Small intestine (tissue), 7 donors: ENCODE measurements at regions not wholly inside any gene's neighbourhood (a gene's known extent, or its start where the extent isn't known, plus 50 kb on each side); places are given as distances from the start of the nearest gene placed in this dataset.

Experiments used
- DNase-seq, 2 donors: peaks; one replicate each; pipeline versions ENCODE4 v3.0.0 to v3.0.0-alpha.2; 2013
- FAIRE-seq: peaks from 2 replicates; lab custom pipeline; 2012; peaks lifted over from hg19 to GRCh38; lab: Jason Lieb, UNC
- H3K27ac ChIP-seq, 3 donors: one replicate each; pipeline ENCODE4 v1.5.1; 2013; ENCODE audit warnings: low read length in 2 of 3, mild to moderate bottlenecking in 2 of 3, control low read depth in 1 of 3, inconsistent platforms in 1 of 3, low read depth in 1 of 3, moderate library complexity in 1 of 3
- H3K27me3 ChIP-seq, 3 donors: one replicate each; pipeline ENCODE4 v1.6.1; 2013; ENCODE audit warnings: low read length in 3 of 3, inconsistent platforms in 1 of 3; ENCODE audit not compliant: control insufficient read depth in 3 of 3, insufficient read depth in 3 of 3
- H3K36me3 ChIP-seq, 3 donors: one replicate each; pipeline ENCODE4 v1.6.1; 2013; ENCODE audit warnings: low read length in 3 of 3, inconsistent platforms in 1 of 3, low read depth in 1 of 3, mild to moderate bottlenecking in 1 of 3, moderate library complexity in 1 of 3; ENCODE audit not compliant: control insufficient read depth in 3 of 3, insufficient read depth in 2 of 3
- H3K4me1 ChIP-seq, 3 donors: one replicate each; pipeline ENCODE4 v1.6.1; 2013; ENCODE audit warnings: low read length in 2 of 3, inconsistent platforms in 1 of 3, low read depth in 1 of 3, mild to moderate bottlenecking in 1 of 3, moderate library complexity in 1 of 3; ENCODE audit not compliant: control insufficient read depth in 3 of 3, insufficient read depth in 2 of 3
- H3K4me3 ChIP-seq, 3 donors: one replicate each; pipeline ENCODE4 v1.5.1; 2013; ENCODE audit warnings: low read length in 3 of 3, control low read depth in 1 of 3, inconsistent platforms in 1 of 3, low read depth in 1 of 3, mild to moderate bottlenecking in 1 of 3, moderate library complexity in 1 of 3
- H3K9me3 ChIP-seq, 2 donors: one replicate each; pipeline ENCODE4 v1.6.1; 2013; ENCODE audit warnings: low read depth in 1 of 2, low read length in 1 of 2; ENCODE audit not compliant: control insufficient read depth in 2 of 2, insufficient read depth in 1 of 2
- WGBS, 3 donors: extraction: QIAGEN DNeasy Blood & Tissue Kit; methylation state at CpG; one replicate each; pipeline ENCODE4 v1.1.7; 2013; 5-methylcytosine and 5-hydroxymethylcytosine counted together
- donor health status: healthy with polysubstance abuse.
- donor health status: control.
- donor health status: control.
- donor health status: Bipolar disorder and iron deficiency.
- donor health status: healthy.

GRCh38 chr4:96295143-96295741, 455.3 kb downstream of the PDHA2 start:
- DNase-seq (no peak), FAIRE-seq (no peak)
- WGBS, 3 donors: 15 to 56% (median 28%) methylated on average over 4 of the region's 4 CpGs
- Histone ChIP-seq H3K9me3 (no peaks in the 10 kb centered on the region), H3K4me1 (no peaks in the 10 kb centered on the region), H3K36me3 (no peaks in the 10 kb centered on the region), H3K4me3 (no peak overlapping the region), H3K27ac (no peak overlapping the region), H3K27me3 (no peaks in the 10 kb centered on the region)

GRCh38 chr4:96301715-96302114, 461.8 kb downstream of the PDHA2 start:
- peaks cover 0 to 5% (median 0%) of the 10 kb centered on the region in 3 donors for H3K4me1 ChIP-seq
- FAIRE-seq (no peak), DNase-seq (no peak)
- H3K27ac ChIP-seq: no peak overlapping the region
- no peak overlapping the region for H3K4me3 ChIP-seq
- no peaks in the 10 kb centered on the region for H3K27me3 ChIP-seq
- no peaks in the 10 kb centered on the region for H3K36me3 ChIP-seq
- peaks cover 0 to 2% of the 10 kb centered on the region in 2 donors for H3K9me3 ChIP-seq
- whole genome bisulfite sequencing, 3 donors: 89 to 96% (median 92%) methylated on average over 3 of the region's 3 CpGs

GRCh38 chr4:96305030-96305429, 465.1 kb downstream of the PDHA2 start:
- no peak overlapping the region for H3K27ac ChIP-seq
- H3K36me3 ChIP-seq: no peaks in the 10 kb centered on the region
- FAIRE-seq (no peak), DNase-seq (peak; percentile 64 to 66)
- WGBS, 3 donors: 0 to 15% (median 12%) methylated on average over 1 of the region's 1 CpG
- no peaks in the 10 kb centered on the region for H3K27me3 ChIP-seq
- peaks cover 0 to 24% of the 10 kb centered on the region in 2 donors for H3K9me3 ChIP-seq
- no peak overlapping the region for H3K4me3 ChIP-seq
- H3K4me1 ChIP-seq: peaks cover 0 to 5% (median 0%) of the 10 kb centered on the region in 3 donors

GRCh38 chr4:96312046-96312685, 472.3 kb downstream of the PDHA2 start:
- Histone ChIP-seq H3K4me1 (peaks cover 0 to 2% (median 0%) of the 10 kb centered on the region in 3 donors), H3K27me3 (no peaks in the 10 kb centered on the region), H3K36me3 (no peaks in the 10 kb centered on the region), H3K27ac (no peak overlapping the region), H3K4me3 (no peak overlapping the region), H3K9me3 (peaks cover 0 to 22% of the 10 kb centered on the region in 2 donors)
- peak in 1 of 2 donors; percentile 6 for DNase-seq
- FAIRE-seq: no peak
- 19 to 58% (median 35%) methylated on average over 4 of the region's 4 CpGs for WGBS, 3 donors

- H3K4me1 ChIP-seq: peaks cover 0 to 2% (median 0%) of the 10 kb centered on the region in 3 donors
- no peaks in the 10 kb centered on the region for H3K36me3 ChIP-seq
- FAIRE-seq: no peak
- H3K27ac ChIP-seq: no peak overlapping the region
- no peaks in the 10 kb centered on the region for H3K27me3 ChIP-seq
- H3K9me3 ChIP-seq: no peaks in the 10 kb centered on the region
- H3K4me3 ChIP-seq: no peak overlapping the region
- 26 to 44% (median 36%) methylated on average over 2 of the region's 2 CpGs for WGBS, 3 donors
- DNase-seq: peak in 1 of 2 donors; percentile 2
These were observed 475.9 kb downstream of the PDHA2 start for GRCh38 chr4:96315815-96316214.

GRCh38 chr4:96316776-96317175, 476.9 kb downstream of the PDHA2 start:
- Histone ChIP-seq H3K4me3 (no peak overlapping the region), H3K36me3 (no peaks in the 10 kb centered on the region), H3K27me3 (no peaks in the 10 kb centered on the region), H3K4me1 (peaks cover 0 to 2% (median 0%) of the 10 kb centered on the region in 3 donors), H3K9me3 (no peaks in the 10 kb centered on the region), H3K27ac (no peak overlapping the region)
- DNase-seq (no peak), FAIRE-seq (no peak)
- WGBS, 3 donors: 74 to 82% (median 74%) methylated on average over 2 of the region's 2 CpGs

GRCh38 chr4:96317891-96318290, 478.0 kb downstream of the PDHA2 start:
- Histone ChIP-seq H3K27ac (no peak overlapping the region), H3K4me3 (no peak overlapping the region), H3K4me1 (no peaks in the 10 kb centered on the region), H3K9me3 (no peaks in the 10 kb centered on the region), H3K27me3 (no peaks in the 10 kb centered on the region), H3K36me3 (no peaks in the 10 kb centered on the region)
- 85 to 87% (median 87%) methylated on average over 6 of the region's 6 CpGs for WGBS, 3 donors
- FAIRE-seq (no peak), DNase-seq (no peak)

GRCh38 chr4:96326846-96327245, 487.0 kb downstream of the PDHA2 start:
- Histone ChIP-seq H3K4me1 (no peaks in the 10 kb centered on the region), H3K4me3 (no peak overlapping the region), H3K27ac (no peak overlapping the region), H3K36me3 (no peaks in the 10 kb centered on the region), H3K9me3 (no peaks in the 10 kb centered on the region), H3K27me3 (no peaks in the 10 kb centered on the region)
- no peak for FAIRE-seq
- no peak for DNase-seq
- WGBS, 3 donors: 82 to 100% (median 95%) methylated on average over 1 of the region's 1 CpG
